DOHH2 (cell line): ENCODE measurements at regions not wholly inside any gene's neighbourhood (a gene's known extent, or its start where the extent isn't known, plus 50 kb on each side); places are given as distances from the start of the nearest gene placed in this dataset.

Source experiments
- CTCF ChIP-seq: fragments of 200-600 bp; sonication (generic); IDR thresholded peaks from one replicate; pipeline ENCODE4 v1.5.1; 2014; ENCODE audit warnings: antibody characterized with exemption, mild to moderate bottlenecking, low read depth, low read length; ENCODE audit not compliant: poor library complexity, severe bottlenecking
- EZH2phosphoT487 ChIP-seq: fragments of 200-600 bp; sonication (generic); IDR thresholded peaks from 2 replicates; pipeline ENCODE4 v1.6.1; 2017; ENCODE audit warnings: borderline replicate concordance, mild to moderate bottlenecking, antibody characterized with exemption, low read length, moderate library complexity, mixed read lengths

- TF ChIP-seq CTCF: no peak
- no peak for TF ChIP-seq EZH2phosphoT487
These were observed 59.3 kb upstream of the MRTFB start for GRCh38 chr16:14011846-14012245.
